Progenitor cell of endocrine pancreas (in vitro differentiated cells): ENCODE measurements at regions not wholly inside any gene's neighbourhood (a gene's known extent, or its start where the extent isn't known, plus 50 kb on each side); places are given as distances from the start of the nearest gene placed in this dataset.

Experiments
- DNase-seq: peaks from one replicate; pipeline ENCODE4 v3.0.0; 2021; ENCODE audit warnings: low spot score; ENCODE audit not compliant: unreplicated experiment
- H3K27ac Mint-ChIP-seq: 2 replicates; pipeline ENCODE4 v1.8.0; 2021; ENCODE audit warnings: mild to moderate bottlenecking, moderate library complexity, mixed read lengths
- H3K27me3 Mint-ChIP-seq: 2 replicates; pipeline ENCODE4 v1.8.0; 2021; ENCODE audit warnings: mixed read lengths
- H3K36me3 Mint-ChIP-seq: 2 replicates; pipeline ENCODE4 v1.8.0; 2022; ENCODE audit warnings: mixed read lengths; ENCODE audit not compliant: insufficient read depth
- H3K4me1 Mint-ChIP-seq: 2 replicates; pipeline ENCODE4 v1.8.0; 2021; ENCODE audit warnings: low read depth, mixed read lengths
- H3K4me3 Mint-ChIP-seq: 2 replicates; pipeline ENCODE4 v1.8.0; 2021; ENCODE audit warnings: low read depth, mild to moderate bottlenecking, moderate library complexity, mixed read lengths
- H3K9me3 Mint-ChIP-seq: 2 replicates; pipeline ENCODE4 v1.8.0; 2021; ENCODE audit warnings: low read depth, mixed read lengths
- CTCF ChIP-seq: fragments of 200-600 bp; sonication (generic); IDR thresholded peaks from one replicate; pipeline ENCODE4 v1.5.0; 2021; ENCODE audit warnings: antibody characterized with exemption, mild to moderate bottlenecking; ENCODE audit not compliant: unreplicated experiment

GRCh38 chr2:39875182-39875913 is 96.3 kb upstream of the THUMPD2 start:
- no peak overlapping the region for H3K27ac Mint-ChIP-seq
- no peaks in the 10 kb centered on the region for H3K36me3 Mint-ChIP-seq
- peaks cover 5% of the 10 kb centered on the region for H3K27me3 Mint-ChIP-seq
- no peaks in the 10 kb centered on the region for H3K4me1 Mint-ChIP-seq
- TF ChIP-seq CTCF: no peak
- no peak for DNase-seq
- peaks cover 15% of the 10 kb centered on the region for H3K9me3 Mint-ChIP-seq
- H3K4me3 Mint-ChIP-seq: no peak overlapping the region

DNA sequence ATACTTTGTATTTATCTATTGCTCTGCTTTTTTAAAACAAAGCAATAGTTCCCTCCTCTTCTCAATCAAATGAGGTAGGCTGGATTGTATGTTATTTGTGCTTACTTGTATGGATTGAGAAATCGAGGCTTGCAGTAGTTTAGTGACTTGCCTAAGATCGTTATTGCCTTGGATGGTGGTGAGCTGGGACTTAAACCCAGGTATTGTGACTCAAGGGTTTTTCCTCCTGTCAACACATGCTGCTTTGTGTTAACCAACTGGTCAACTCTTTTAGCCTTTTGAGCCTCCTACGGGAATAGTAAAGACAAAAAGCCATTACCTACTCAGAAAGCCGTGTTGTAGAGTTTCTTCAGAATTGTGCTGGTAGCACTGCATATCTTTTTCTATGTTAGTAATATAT is 95.2 kb upstream of the THUMPD2 start:
- Mint-ChIP-seq H3K4me3 (no peak overlapping the region), H3K27me3 (peaks cover 5% of the 10 kb centered on the region), H3K36me3 (no peaks in the 10 kb centered on the region), H3K4me1 (no peaks in the 10 kb centered on the region), H3K9me3 (peaks cover 10% of the 10 kb centered on the region), H3K27ac (no peak overlapping the region)
- no peak for DNase-seq
- TF ChIP-seq CTCF: no peak

DNA sequence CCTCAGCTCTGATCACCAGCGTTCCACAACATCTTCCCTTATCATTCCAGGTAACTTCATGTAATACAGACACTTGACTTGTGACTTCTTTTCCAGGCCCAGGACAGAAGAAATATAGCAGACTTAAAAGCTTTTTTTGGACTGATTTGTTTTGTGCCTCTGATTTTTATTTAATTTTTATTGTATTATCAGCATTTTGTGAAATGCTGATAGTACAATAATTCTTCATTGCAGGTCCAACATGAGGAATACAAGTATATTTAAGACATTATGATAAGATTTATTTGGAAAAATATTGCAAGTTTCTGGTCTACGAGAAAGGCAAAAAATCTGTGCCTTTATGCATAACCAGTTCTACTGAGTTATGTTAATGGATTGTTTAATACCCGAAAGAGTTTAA is 94.5 kb upstream of the THUMPD2 start:
- peaks cover 5% of the 10 kb centered on the region for H3K27me3 Mint-ChIP-seq
- TF ChIP-seq CTCF: no peak
- H3K27ac Mint-ChIP-seq: no peak overlapping the region
- peaks cover 7% of the 10 kb centered on the region for H3K9me3 Mint-ChIP-seq
- DNase-seq: no peak
- H3K36me3 Mint-ChIP-seq: no peaks in the 10 kb centered on the region
- H3K4me3 Mint-ChIP-seq: no peak overlapping the region
- no peaks in the 10 kb centered on the region for H3K4me1 Mint-ChIP-seq

DNA sequence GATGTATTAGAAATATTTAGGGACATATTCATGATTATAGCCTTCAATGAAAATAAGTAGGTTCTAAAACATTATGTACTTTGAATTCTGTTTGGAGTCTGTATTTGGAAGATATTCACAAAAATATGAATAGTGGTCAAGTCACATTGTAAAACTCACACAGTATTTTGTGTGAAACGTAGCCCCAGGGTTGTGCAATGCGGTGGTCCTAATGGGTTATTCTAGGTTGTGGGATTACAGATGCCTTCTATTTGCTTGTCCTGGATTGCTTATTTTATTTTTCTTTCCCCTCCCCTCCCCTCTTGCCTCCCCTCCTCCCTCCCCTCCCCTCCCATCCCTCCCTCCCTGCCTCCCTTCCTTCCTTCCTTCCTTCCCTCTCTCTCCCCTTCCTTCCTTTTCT is 93.7 kb upstream of the THUMPD2 start:
- no peaks in the 10 kb centered on the region for H3K36me3 Mint-ChIP-seq
- no peak overlapping the region for H3K4me3 Mint-ChIP-seq
- peaks cover 5% of the 10 kb centered on the region for H3K27me3 Mint-ChIP-seq
- no peak for TF ChIP-seq CTCF
- peaks cover 7% of the 10 kb centered on the region for H3K9me3 Mint-ChIP-seq
- H3K4me1 Mint-ChIP-seq: no peaks in the 10 kb centered on the region
- DNase-seq: no peak
- no peak overlapping the region for H3K27ac Mint-ChIP-seq

DNA sequence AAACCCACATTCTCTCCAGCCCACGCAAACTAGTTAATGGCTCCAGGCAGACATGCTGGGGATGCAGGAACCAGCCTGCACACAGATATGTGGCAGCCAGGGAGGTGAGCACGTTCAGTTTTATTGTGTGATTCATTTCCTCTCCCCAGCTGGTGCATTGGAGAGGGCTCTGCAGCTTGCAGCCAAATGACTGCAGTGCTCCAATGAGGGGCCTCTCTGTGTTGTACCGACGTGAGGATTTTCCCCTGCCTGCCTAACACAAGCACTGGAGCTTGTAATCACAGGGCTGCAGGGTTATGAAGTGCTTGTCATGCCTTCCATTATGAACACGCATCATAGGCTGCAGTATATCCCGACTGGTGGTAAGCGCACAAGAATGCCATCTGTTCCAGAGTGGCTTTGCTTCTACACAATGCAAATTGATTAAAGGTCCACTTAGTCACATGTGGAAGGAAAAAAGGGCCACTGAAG is 92.3 kb upstream of the THUMPD2 start:
- peaks cover 5% of the 10 kb centered on the region for H3K27me3 Mint-ChIP-seq
- no peaks in the 10 kb centered on the region for H3K9me3 Mint-ChIP-seq
- no peaks in the 10 kb centered on the region for H3K4me1 Mint-ChIP-seq
- no peak overlapping the region for H3K4me3 Mint-ChIP-seq
- no peak overlapping the region for H3K27ac Mint-ChIP-seq
- TF ChIP-seq CTCF: no peak
- no peaks in the 10 kb centered on the region for H3K36me3 Mint-ChIP-seq
- DNase-seq: no peak
